ENCODE measurements at regions not wholly inside any gene's neighbourhood (a gene's known extent, or its start where the extent isn't known, plus 50 kb on each side); places are given as distances from the start of the nearest gene placed in this dataset.

DNA sequence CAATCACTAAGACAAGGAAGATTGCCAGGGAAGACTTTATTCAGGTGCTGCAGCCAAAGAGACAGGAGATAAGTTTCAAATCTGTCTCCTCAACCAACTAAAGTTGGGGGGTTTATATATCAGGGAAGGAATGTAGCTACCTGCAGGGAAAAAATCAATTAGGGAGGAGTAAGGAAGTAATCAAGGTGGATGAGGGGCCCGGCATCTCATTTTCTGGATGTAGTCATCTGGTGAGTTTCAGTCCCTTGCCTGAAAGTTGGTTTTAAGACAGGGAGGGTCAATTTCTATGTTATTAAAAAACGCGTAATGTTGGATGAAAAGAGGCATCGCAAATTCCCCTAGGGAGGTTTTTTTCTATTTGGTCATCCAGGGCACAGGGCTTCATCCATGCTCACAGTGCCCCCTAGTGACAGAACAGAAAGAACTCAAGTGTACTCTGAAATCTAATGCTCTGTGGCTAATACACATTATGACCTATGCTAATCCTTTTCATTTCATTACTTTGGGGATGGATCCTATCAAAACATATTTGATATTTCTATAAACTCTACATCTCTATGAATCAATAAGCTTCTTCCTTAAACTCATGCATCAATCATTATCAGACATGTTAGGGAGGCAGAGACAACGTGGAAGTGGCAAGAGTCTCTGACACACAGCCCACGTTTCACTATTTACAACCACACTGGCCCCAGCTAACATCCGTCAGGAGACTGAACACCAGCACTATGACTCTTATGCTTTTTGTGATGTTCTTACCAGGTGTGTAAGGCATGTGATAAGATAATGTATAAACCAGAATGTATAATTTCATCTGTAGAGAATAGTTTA lies 1577.0 kb upstream of the TENM3 start:
- no peaks in the 10 kb centered on the region for H3K4me1 ChIP-seq (ENCODE audit: insufficient read depth)
- H3K4me3 ChIP-seq (ENCODE audit: low read depth, low read length) = no peak overlapping the region
- no peak for DNase-seq (ENCODE audit: extremely low spot score)
- H3K27ac ChIP-seq (ENCODE audit: low read depth) = no peak overlapping the region
- 33% methylated on average over 7 of the region's 7 CpGs for whole genome bisulfite sequencing
- no peaks in the 10 kb centered on the region for H3K36me3 ChIP-seq (ENCODE audit: insufficient read depth)

DNA sequence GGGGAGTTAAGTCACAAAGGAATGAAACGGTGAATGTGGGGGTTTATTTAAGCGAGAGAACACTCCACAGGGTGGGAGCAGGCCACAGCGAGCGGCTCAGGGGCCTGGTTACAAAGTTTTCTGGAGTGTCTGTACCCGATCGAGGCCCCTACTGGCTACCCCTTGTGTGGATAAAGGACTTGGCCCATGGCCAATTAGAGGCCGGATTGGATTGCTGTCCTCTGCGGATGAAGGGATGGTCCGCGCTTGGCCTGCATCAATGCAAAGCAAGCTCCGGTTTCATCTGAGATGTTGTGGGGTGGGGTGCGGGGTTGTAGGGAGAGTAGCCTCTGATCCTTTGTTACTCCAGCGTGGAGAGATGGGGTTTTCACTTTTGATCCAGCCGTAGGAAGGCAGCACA lies 1574.5 kb upstream of the TENM3 start:
- H3K27ac ChIP-seq (ENCODE audit: low read depth) = no peak overlapping the region
- WGBS = 93% methylated on average over 14 of the region's 14 CpGs
- DNase-seq (ENCODE audit: extremely low spot score) = no peak

DNA sequence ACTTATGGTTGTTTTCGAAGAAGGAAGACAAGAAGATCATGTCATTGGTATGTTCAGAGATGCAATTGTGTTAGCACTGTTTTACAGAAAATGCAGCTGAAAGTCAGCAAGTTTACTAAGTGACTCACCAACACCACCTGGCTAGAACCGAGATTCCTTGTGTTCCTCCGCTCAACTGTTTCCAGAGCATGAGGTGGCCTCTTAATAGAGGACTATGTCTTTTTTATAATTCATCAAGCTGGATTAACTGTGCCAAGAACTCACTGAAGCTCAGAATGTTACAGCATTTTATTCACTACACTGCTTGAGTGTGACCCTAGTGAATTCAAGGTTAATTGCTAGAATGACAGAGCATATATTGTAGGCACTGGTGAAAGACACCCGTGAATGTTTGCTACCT lies 1573.5 kb upstream of the TENM3 start:
- no peaks in the 10 kb centered on the region for H3K36me3 ChIP-seq (ENCODE audit: insufficient read depth)
- no peak overlapping the region for H3K4me3 ChIP-seq (ENCODE audit: low read depth, low read length)
- no peaks in the 10 kb centered on the region for H3K4me1 ChIP-seq (ENCODE audit: insufficient read depth)
- 80% methylated on average over 4 of the region's 4 CpGs for WGBS
- no peak for DNase-seq (ENCODE audit: extremely low spot score)
- no peak overlapping the region for H3K27ac ChIP-seq (ENCODE audit: low read depth)

More for the DNA sequence above, 1574.5 kb upstream of the TENM3 start:
- Histone ChIP-seq H3K4me3 (ENCODE audit: low read depth, low read length) (no peak overlapping the region), H3K36me3 (ENCODE audit: insufficient read depth) (no peaks in the 10 kb centered on the region), H3K4me1 (ENCODE audit: insufficient read depth) (no peaks in the 10 kb centered on the region)

DNA sequence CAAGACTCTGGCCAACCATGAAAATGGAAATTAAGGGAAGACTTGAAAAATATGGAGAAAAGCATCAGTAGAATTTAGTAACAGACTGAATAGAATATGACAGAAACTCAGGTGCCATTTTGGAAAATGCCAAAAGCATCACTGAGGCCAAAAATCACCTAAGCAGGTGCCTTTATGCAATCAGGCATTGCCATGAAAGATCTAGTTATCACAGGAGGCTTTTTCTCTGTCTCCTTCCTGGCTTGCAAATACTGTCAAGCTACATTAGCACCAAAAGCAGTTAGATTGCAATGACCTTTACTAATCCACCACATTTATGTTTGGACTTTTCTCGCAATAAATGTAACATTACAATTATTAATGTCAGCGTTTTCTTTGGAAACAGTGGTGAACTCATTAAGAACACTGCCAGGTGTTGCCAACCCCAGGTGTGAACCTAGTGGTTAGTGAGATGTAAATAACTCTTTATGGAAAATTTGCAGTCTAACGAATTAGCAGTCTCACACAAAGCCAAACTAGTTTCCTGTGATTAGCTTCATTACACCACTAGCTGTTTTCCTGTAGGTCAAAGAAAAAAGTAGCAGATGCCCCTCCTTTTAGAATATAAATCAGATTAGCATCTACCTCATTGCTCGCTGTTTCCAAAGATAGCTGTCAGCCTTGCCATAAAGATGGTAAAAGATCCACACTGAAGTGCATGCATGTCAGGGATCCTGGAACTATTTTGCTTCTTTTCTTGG lies 1568.4 kb upstream of the TENM3 start:
- WGBS = 70% methylated on average over 4 of the region's 4 CpGs
- Histone ChIP-seq H3K27ac (ENCODE audit: low read depth) (no peak overlapping the region), H3K4me3 (ENCODE audit: low read depth, low read length) (no peak overlapping the region), H3K36me3 (ENCODE audit: insufficient read depth) (no peaks in the 10 kb centered on the region), H3K4me1 (ENCODE audit: insufficient read depth) (no peaks in the 10 kb centered on the region)
- no peak for DNase-seq (ENCODE audit: extremely low spot score)

DNA sequence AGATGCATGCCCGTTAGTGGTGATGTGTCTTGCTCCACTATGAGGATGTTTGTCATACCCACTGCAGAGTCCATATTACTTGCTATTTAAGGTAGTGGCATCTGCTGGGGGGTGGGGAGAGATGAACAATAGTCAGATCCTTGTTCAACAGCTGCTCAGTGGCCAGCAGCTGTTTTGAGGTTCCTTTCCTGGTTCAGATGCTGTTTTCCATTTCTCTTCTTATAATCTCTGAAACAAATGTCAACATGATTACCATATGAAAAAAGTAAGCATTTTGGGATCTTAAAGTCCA lies 1567.9 kb upstream of the TENM3 start:
- DNase-seq (ENCODE audit: extremely low spot score) = no peak
- Histone ChIP-seq H3K27ac (ENCODE audit: low read depth) (no peak overlapping the region), H3K4me3 (ENCODE audit: low read depth, low read length) (no peak overlapping the region), H3K4me1 (ENCODE audit: insufficient read depth) (no peaks in the 10 kb centered on the region), H3K36me3 (ENCODE audit: insufficient read depth) (no peaks in the 10 kb centered on the region)
- 54% methylated on average over 1 of the region's 1 CpG for WGBS

DNA sequence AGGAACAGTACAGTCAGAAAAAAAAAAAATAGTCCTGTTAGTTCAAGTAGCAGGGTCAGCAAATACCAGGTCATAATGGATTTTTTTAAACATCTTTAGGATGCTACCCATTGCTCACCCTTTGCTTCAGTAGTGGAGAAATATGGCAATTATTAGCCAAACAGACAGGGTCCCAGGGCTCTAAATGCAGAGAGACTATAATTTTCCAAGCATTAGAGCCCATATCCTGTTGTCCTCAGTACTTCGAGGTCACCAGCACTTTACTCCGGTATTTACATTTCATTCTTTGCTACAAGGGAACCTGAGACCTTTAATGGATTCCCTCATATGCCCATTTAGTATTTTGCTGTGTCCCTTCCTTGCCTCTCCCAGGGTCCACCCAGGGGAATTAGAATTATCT lies 1562.9 kb upstream of the TENM3 start:
- no peaks in the 10 kb centered on the region for H3K36me3 ChIP-seq (ENCODE audit: insufficient read depth)
- 39% methylated on average over 2 of the region's 2 CpGs for WGBS
- no peaks in the 10 kb centered on the region for H3K4me1 ChIP-seq (ENCODE audit: insufficient read depth)
- no peak overlapping the region for H3K4me3 ChIP-seq (ENCODE audit: low read depth, low read length)
- DNase-seq (ENCODE audit: extremely low spot score) = no peak
- no peak overlapping the region for H3K27ac ChIP-seq (ENCODE audit: low read depth)

DNA sequence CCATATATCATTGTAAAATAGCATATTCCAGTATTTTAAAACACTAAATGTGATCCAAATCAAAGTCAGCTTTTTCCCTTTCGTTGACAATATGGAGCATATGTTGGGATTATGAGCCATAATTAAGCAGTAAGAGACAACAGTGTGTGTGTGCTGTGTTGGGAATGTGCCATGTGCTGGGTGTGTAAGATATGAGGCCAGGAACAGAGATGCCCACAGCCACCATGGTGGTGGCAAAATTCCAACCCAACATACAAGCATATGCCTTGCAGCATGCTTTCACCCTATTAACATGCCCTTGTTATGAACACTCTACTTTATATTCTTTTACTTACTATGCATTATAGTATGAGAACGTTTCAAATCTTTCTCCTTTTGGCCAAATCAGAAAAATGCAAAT lies 1560.4 kb upstream of the TENM3 start:
- Histone ChIP-seq H3K27ac (ENCODE audit: low read depth) (no peak overlapping the region), H3K4me3 (ENCODE audit: low read depth, low read length) (no peak overlapping the region), H3K4me1 (ENCODE audit: insufficient read depth) (no peaks in the 10 kb centered on the region), H3K36me3 (ENCODE audit: insufficient read depth) (no peaks in the 10 kb centered on the region)
- DNase-seq (ENCODE audit: extremely low spot score) = no peak
- WGBS = 28% methylated on average over 2 of the region's 2 CpGs

DNA sequence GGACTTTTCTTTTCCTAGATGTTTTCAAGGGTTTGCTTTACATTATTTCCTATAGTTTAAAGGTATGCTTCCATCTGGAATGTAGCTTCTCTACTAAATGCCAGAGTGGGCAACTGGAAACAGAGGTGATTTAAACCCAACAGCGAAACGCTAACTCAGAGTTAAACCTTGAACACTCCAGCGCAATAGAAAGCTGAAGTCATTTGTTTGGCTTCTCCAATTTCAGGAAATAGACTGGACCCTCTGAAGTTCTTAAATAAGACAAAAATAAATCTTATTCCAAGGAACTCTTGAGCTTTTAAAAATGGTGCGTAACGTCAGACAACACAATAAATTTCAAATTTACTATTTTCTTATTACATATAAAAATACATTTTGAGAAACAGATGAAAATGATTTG lies 1560.0 kb upstream of the TENM3 start:
- WGBS = 84% methylated on average over 5 of the region's 5 CpGs
- no peak overlapping the region for H3K4me3 ChIP-seq (ENCODE audit: low read depth, low read length)
- no peak overlapping the region for H3K27ac ChIP-seq (ENCODE audit: low read depth)
- no peak for DNase-seq (ENCODE audit: extremely low spot score)
- no peaks in the 10 kb centered on the region for H3K36me3 ChIP-seq (ENCODE audit: insufficient read depth)
- no peaks in the 10 kb centered on the region for H3K4me1 ChIP-seq (ENCODE audit: insufficient read depth)

DNA sequence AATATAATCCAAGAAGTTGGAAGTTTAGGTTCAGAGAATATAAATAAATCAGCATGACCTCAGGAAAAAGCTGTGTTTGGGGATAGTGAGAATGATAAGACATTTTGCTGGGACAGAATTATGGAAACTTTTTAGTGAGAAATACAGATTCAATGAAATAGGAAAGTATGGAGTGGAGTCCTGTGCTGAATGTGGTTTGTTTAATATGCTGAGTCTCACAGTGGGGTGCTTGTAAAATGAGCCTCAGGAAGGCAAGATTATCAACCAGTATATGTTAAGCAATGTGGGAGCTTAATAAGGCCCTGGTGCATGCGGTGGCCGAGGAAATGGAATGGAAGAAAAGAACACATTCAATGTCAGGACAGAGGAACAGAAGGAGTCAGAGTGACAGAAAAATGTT lies 1554.7 kb upstream of the TENM3 start:
- H3K4me1 ChIP-seq (ENCODE audit: insufficient read depth) = no peaks in the 10 kb centered on the region
- H3K4me3 ChIP-seq (ENCODE audit: low read depth, low read length) = no peak overlapping the region
- no peak for DNase-seq (ENCODE audit: extremely low spot score)
- WGBS = 51% methylated on average over 2 of the region's 2 CpGs
- no peak overlapping the region for H3K27ac ChIP-seq (ENCODE audit: low read depth)
- no peaks in the 10 kb centered on the region for H3K36me3 ChIP-seq (ENCODE audit: insufficient read depth)

DNA sequence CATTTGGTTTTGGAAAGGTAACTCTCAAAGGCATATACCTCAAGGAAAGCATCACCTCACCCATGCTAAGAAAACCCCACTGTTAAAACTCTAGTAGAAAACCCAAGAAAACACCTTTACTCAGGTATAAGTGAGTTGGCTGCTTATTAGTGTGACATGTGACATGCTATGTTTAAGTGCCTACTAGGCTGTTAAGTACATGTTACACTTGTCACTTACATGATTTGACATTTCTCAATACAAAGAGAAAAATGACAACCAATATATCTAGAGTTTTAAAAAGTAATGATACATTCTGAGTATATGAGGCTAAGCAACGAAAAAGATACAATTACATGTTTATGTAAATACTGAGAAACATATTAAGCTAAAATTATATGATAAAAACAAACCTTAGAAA lies 1548.3 kb upstream of the TENM3 start:
- Histone ChIP-seq H3K4me1 (ENCODE audit: insufficient read depth) (no peaks in the 10 kb centered on the region), H3K4me3 (ENCODE audit: low read depth, low read length) (no peak overlapping the region), H3K27ac (ENCODE audit: low read depth) (no peak overlapping the region), H3K36me3 (ENCODE audit: insufficient read depth) (no peaks in the 10 kb centered on the region)
- 74% methylated on average over 1 of the region's 1 CpG for WGBS
- DNase-seq (ENCODE audit: extremely low spot score) = no peak

DNA sequence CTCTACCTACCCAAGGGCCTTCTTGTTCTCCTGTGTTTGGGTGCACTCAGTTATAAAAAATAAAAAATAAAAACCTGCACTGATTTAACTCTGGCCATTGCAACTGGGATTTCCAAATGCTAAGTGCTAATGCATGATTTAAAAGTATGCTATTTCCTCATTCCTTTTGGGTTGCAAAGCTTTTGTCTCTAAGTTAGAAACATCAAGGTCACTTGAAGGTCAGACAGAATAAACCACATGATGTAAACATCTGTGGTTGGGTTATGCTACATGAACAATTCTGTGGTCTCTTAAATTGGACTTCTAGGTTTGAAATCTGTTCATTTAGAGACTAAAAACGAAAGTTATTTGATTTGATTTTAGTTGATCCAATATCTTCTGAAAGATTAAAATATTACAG lies 1547.4 kb upstream of the TENM3 start:
- no peaks in the 10 kb centered on the region for H3K4me1 ChIP-seq (ENCODE audit: insufficient read depth)
- WGBS = 27% methylated on average over 1 of the region's 1 CpG
- H3K4me3 ChIP-seq (ENCODE audit: low read depth, low read length) = no peak overlapping the region
- H3K36me3 ChIP-seq (ENCODE audit: insufficient read depth) = no peaks in the 10 kb centered on the region
- no peak overlapping the region for H3K27ac ChIP-seq (ENCODE audit: low read depth)
- no peak for DNase-seq (ENCODE audit: extremely low spot score)

DNA sequence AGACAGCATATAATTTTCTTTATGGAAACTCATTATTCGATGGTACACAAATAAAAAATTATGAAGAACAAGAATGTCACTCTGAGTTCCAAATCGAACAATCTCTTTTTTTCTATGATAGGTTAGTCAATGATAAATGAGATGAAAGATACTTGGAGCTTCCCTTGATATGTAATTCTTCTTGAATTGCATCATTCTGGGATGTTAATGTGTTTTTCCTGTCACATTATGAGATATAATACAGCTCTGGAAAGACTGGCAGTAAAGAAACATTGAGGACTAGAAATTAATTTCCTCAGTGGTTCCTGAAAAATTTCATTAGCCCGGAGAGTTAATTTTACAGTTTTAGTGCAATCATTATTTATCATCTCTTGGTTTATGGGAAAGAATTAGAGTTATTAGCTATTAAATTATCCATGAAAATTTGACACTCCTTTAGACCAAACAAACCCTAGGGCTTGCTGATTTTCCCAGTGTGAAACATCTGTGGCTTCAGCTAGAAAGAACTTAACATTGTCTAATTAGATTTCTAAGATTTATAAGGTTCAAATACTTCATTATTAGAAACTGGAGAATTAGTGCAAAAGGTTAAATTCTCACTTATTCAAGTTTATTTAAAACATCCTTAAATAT lies 1546.6 kb upstream of the TENM3 start:
- Histone ChIP-seq H3K4me1 (ENCODE audit: insufficient read depth) (no peaks in the 10 kb centered on the region), H3K27ac (ENCODE audit: low read depth) (no peak overlapping the region), H3K4me3 (ENCODE audit: low read depth, low read length) (no peak overlapping the region), H3K36me3 (ENCODE audit: insufficient read depth) (no peaks in the 10 kb centered on the region)
- WGBS = 62% methylated on average over 3 of the region's 3 CpGs
- DNase-seq (ENCODE audit: extremely low spot score) = no peak

DNA sequence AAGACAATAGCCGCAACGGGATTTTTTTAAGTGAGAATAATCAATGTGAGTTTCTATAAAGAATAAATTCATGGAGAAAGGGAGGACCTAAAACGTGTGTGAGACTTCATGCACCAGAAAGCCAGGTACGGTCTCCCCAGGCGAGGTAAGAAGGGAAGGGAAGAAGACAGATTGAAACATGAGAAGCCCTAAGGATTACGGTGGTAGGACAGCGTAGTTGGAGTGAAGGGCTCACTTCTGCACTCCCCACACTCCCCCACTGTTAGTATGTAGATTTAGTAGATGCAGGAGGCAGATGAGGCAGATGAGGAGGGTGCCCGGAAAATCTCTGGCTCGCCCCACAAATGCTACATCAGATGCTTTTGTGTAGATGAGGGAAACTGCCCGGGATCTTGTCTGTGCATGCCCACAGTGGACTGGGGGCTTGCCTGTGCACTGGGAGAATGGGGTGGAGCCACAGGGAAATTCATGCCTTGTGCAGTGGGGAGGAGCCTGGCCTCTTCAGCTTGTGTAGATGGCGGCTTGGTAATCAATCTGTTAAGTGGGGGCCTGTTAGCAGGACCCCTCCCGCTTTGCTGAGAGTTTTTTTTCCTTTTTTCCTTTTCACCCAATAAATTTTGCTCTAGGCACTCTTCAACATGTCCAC lies 1544.5 kb upstream of the TENM3 start:
- Histone ChIP-seq H3K36me3 (ENCODE audit: insufficient read depth) (no peaks in the 10 kb centered on the region), H3K4me3 (ENCODE audit: low read depth, low read length) (no peak overlapping the region), H3K4me1 (ENCODE audit: insufficient read depth) (no peaks in the 10 kb centered on the region), H3K27ac (ENCODE audit: low read depth) (no peak overlapping the region)
- 89% methylated on average over 12 of the region's 12 CpGs for WGBS
- DNase-seq (ENCODE audit: extremely low spot score) = no peak

DNA sequence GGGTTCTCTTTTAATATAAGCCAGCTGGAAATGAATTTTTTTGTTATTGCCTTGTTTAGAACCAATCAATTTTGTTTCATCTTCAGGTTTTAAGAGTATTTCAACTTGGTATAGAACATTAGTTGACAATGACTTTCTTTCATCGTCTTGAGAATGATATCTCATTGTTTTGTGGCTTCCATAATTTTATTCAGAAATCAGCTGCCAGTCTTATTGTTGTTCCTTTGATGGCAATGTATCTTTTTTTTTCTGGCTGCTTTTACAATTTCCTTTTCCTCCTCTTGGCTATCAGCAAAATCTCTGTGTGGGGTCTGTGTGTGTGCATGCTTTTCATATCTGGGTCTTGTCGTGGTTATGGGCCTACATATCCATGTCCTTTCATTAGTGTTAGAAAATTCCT lies 1536.4 kb upstream of the TENM3 start:
- 81% methylated on average over 2 of the region's 2 CpGs for WGBS

More for the DNA sequence above, 1536.4 kb upstream of the TENM3 start:
- H3K4me3 ChIP-seq (ENCODE audit: low read depth, low read length) = no peak overlapping the region
- DNase-seq (ENCODE audit: extremely low spot score) = no peak
- H3K4me1 ChIP-seq (ENCODE audit: insufficient read depth) = no peaks in the 10 kb centered on the region
- no peak overlapping the region for H3K27ac ChIP-seq (ENCODE audit: low read depth)
- H3K36me3 ChIP-seq (ENCODE audit: insufficient read depth) = no peaks in the 10 kb centered on the region
